SK-N-SH (cell line): ENCODE measurements at regions not wholly inside any gene's neighbourhood (a gene's known extent, or its start where the extent isn't known, plus 50 kb on each side); places are given as distances from the start of the nearest gene placed in this dataset.

Experiments
- CTCF ChIA-PET: fragments of 300-600, 350-600 bp; formaldehyde crosslinking; extraction: SDS; loops from one replicate; lab custom pipeline; 2021; lab: Yijun Ruan, JAX
- POLR2A ChIA-PET: fragments of 350-600 bp; sonication (Branson Sonifier 250); formaldehyde crosslinking; extraction: SDS; loops from one replicate; lab custom pipeline; 2020; ENCODE audit warnings: antibody characterized with exemption, inconsistent platforms; lab: Yijun Ruan, JAX
- DNase-seq: peaks from one replicate; pipeline ENCODE4 v3.0.0; 2012
- H2AFZ ChIP-seq: fragments of 200-600 bp; sonication (generic); 2 replicates; pipeline ENCODE4 v1.8.1; 2016; ENCODE audit warnings: antibody characterized with exemption, mild to moderate bottlenecking, low read depth
- H3F3A ChIP-seq: fragments of 200-600 bp; sonication (generic); replicated peaks from 2 replicates; pipeline ENCODE3; 2016; ENCODE audit warnings: antibody characterized with exemption, mild to moderate bottlenecking; ENCODE audit not compliant: insufficient read depth
- H3K27ac ChIP-seq, 2 experiments: fragments of 200-500 bp in 1 of 2; fragments of 200-600 bp in 1 of 2; sonication (Bioruptor generic) in 1 of 2; sonication (generic), shearing (Covaris generic) in 1 of 2; 2 replicates each; pipeline versions ENCODE4 v1.5.1 to v1.6.1; 2014 to 2016; ENCODE audit warnings: low read depth in 2 of 2, inconsistent platforms in 1 of 2, low read length in 1 of 2, mild to moderate bottlenecking in 1 of 2, mixed read lengths in 1 of 2
- H3K27me3 ChIP-seq: fragments of 200-600 bp; sonication (generic), shearing (Covaris generic); 2 replicates; pipeline ENCODE4 v1.6.1; 2016; ENCODE audit warnings: mixed run types; ENCODE audit not compliant: insufficient read depth
- H3K36me3 ChIP-seq, 2 experiments: fragments of 200-500 bp in 1 of 2; fragments of 200-600 bp in 1 of 2; sonication (Bioruptor generic) in 1 of 2; sonication (generic) in 1 of 2; replicated peaks in 1 of 2; 2 replicates each; pipeline versions ENCODE3 to v1.5.1; 2014 to 2016; ENCODE audit warnings: low read length in 1 of 2, mild to moderate bottlenecking in 1 of 2; ENCODE audit not compliant: insufficient read depth in 2 of 2, control insufficient read depth in 1 of 2
- H3K4me1 ChIP-seq, 2 experiments: fragments of 200-500 bp in 1 of 2; fragments of 200-600 bp in 1 of 2; sonication (Bioruptor generic) in 1 of 2; sonication (generic), shearing (Covaris generic) in 1 of 2; 2 replicates each; pipeline versions ENCODE4 v1.5.1 to v1.6.1; 2014 to 2016; ENCODE audit warnings: low read depth in 1 of 2, low read length in 1 of 2, mixed run types in 1 of 2; ENCODE audit not compliant: insufficient read depth in 2 of 2, control insufficient read depth in 1 of 2
- H3K4me2 ChIP-seq: fragments of 200-600 bp; sonication (generic), shearing (Covaris generic); 2 replicates; pipeline ENCODE4 v1.6.1; 2017; ENCODE audit warnings: mixed run types
- H3K4me3 ChIP-seq, 2 experiments: fragments of 200-500 bp in 1 of 2; fragments of 200-600 bp in 1 of 2; sonication (Bioruptor generic) in 1 of 2; sonication (generic), shearing (Covaris generic) in 1 of 2; 2 replicates each; pipeline versions ENCODE4 v1.5.1 to v1.8.1; 2014 to 2016; ENCODE audit warnings: low read depth in 2 of 2, inconsistent platforms in 1 of 2, low read length in 1 of 2, mild to moderate bottlenecking in 1 of 2, mixed read lengths in 1 of 2, moderate library complexity in 1 of 2
- H3K79me2 ChIP-seq: fragments of 200-600 bp; sonication (generic); 2 replicates; pipeline ENCODE4 v1.8.1; 2017; ENCODE audit warnings: mild to moderate bottlenecking; ENCODE audit not compliant: insufficient read depth
- H3K9ac ChIP-seq: fragments of 200-600 bp; sonication (generic); 2 replicates; pipeline ENCODE4 v1.6.1; 2017; ENCODE audit warnings: mixed run types
- H3K9me2 ChIP-seq: fragments of 200-600 bp; sonication (generic); 2 replicates; pipeline ENCODE4 v1.6.1; 2017; ENCODE audit warnings: mixed run types
- H3K9me3 ChIP-seq: fragments of 200-600 bp; sonication (generic); 2 replicates; pipeline ENCODE4 v1.6.1; 2017; ENCODE audit warnings: mixed run types, mild to moderate bottlenecking, moderate library complexity
- H4K20me1 ChIP-seq: fragments of 200-600 bp; sonication (generic); 2 replicates; pipeline ENCODE4 v1.6.1; 2017; ENCODE audit warnings: mild to moderate bottlenecking, mixed run types; ENCODE audit not compliant: insufficient read depth
- CHD2 ChIP-seq: fragments of 150-350 bp; IDR thresholded peaks from 2 replicates; pipeline ENCODE4 v1.6.1; 2018; ENCODE audit warnings: low read length; ENCODE audit not compliant: partially characterized antibody
- ELF1 ChIP-seq: IDR thresholded peaks from 2 replicates; pipeline ENCODE4 v1.4.0; 2012
- EP300 ChIP-seq, 2 experiments: IDR thresholded peaks; 2 replicates each; pipeline versions ENCODE4 v1.4.0 to v1.6.1; 2012; ENCODE audit warnings: borderline replicate concordance in 1 of 2, low read depth in 1 of 2, low read length in 1 of 2
- FOSL2 ChIP-seq: IDR thresholded peaks from 2 replicates; pipeline ENCODE4 v1.4.0; 2012; ENCODE audit warnings: low read depth, mild to moderate bottlenecking, moderate library complexity, borderline replicate concordance
- FOXJ3 ChIP-seq: sonication (generic); formaldehyde crosslinking; IDR thresholded peaks from 2 replicates; pipeline ENCODE4 v1.5.1; 2020; ENCODE audit warnings: mild to moderate bottlenecking, missing genetic modification reagents
- FOXM1 ChIP-seq: IDR thresholded peaks from 2 replicates; pipeline ENCODE4 v1.4.0; 2012; ENCODE audit warnings: low read depth, mild to moderate bottlenecking
- MEF2A ChIP-seq: IDR thresholded peaks from 2 replicates; pipeline ENCODE4 v1.4.0; 2012; ENCODE audit warnings: low read depth, borderline replicate concordance
- MXI1 ChIP-seq: IDR thresholded peaks from 2 replicates; pipeline ENCODE4 v1.6.1; 2012; ENCODE audit warnings: mild to moderate bottlenecking, low read depth, low read length, improper control_type of control experiment
- RFX5 ChIP-seq: IDR thresholded peaks from 2 replicates; pipeline ENCODE4 v1.6.1; 2012; ENCODE audit warnings: mild to moderate bottlenecking, improper control_type of control experiment, low read length
- RXRA ChIP-seq: IDR thresholded peaks from 2 replicates; pipeline ENCODE4 v1.4.0; 2012; ENCODE audit warnings: low read depth, mild to moderate bottlenecking, borderline replicate concordance
- SIN3A ChIP-seq: IDR thresholded peaks from 2 replicates; pipeline ENCODE4 v1.6.1; 2012; ENCODE audit warnings: low read depth, mild to moderate bottlenecking, low read length, moderate library complexity, borderline replicate concordance
- SMC3 ChIP-seq: IDR thresholded peaks from 2 replicates; pipeline ENCODE4 v1.6.1; 2012; ENCODE audit warnings: low read depth, low read length, improper control_type of control experiment
- TAF1 ChIP-seq: IDR thresholded peaks from 2 replicates; pipeline ENCODE4 v1.6.1; 2012; ENCODE audit warnings: low read depth, mild to moderate bottlenecking, low read length, moderate library complexity, borderline replicate concordance
- WGBS: methylation state at CpG from one replicate; pipeline ENCODE4 v1.1.6; 2017; ENCODE audit warnings: low lambda C conversion rate; 5-methylcytosine and 5-hydroxymethylcytosine counted together
- TF ChIP-seq, protein P1 (sequence below): IDR thresholded peaks from 2 replicates; pipeline ENCODE4 v1.6.1; 2012; ENCODE audit warnings: mild to moderate bottlenecking, low read depth, low read length, moderate library complexity
- TF ChIP-seq, protein P2 (sequence below): IDR thresholded peaks from 2 replicates; pipeline ENCODE4 v1.4.0; 2012; ENCODE audit warnings: low read depth, borderline replicate concordance

DNA sequence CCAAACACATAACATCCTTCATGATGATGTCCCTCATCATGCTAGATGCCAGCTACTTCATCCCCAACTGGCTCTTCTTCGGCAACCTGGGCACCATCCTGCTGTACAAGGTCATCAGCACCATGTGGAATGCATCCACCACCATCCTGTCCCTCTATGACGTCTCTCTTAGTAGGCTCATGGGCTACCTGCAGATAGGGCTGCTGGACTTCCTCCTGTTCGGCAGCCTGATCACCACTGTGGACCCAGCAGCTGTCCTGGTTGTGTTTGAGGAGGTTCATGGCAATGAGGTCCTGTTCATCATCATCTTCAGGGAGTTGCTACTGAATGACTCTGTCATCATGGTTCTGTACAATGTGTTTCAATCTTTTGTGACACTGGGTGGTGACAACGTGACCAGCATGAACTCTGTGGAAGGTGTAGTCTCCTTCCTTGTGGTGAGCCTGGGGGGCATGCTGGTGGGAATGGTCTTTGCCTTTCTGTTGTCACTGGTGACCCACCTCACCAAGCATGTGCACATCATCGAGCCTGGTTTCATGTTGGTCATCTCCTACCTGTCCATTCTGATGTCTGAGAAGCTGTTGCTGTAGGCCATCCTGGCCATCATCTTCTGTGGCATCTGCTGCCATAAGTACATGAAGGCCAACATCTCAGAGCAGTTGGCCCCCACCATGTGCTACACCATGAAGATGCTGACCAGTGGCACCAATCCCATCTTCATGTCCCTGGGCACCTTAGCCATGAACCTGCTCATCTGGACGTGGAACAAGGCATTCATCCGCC is 120.7 kb upstream of the SERPIND1 start:
- Histone ChIP-seq H3K4me1 (no peaks in the 10 kb centered on the region; a peak in 1 of 4 replicates), H3K4me2 (no peak overlapping the region), H3K9ac (no peak overlapping the region), H2AFZ (no peak overlapping the region), H3K27me3 (no peaks in the 10 kb centered on the region), H3K27ac (no peak overlapping the region), H3F3A (no peaks in the 10 kb centered on the region), H3K79me2 (no peaks in the 10 kb centered on the region), H3K9me3 (no peaks in the 10 kb centered on the region), H3K36me3 (no peaks in the 10 kb centered on the region), H3K4me3 (no peak overlapping the region), H3K9me2 (no peaks in the 10 kb centered on the region), H4K20me1 (no peaks in the 10 kb centered on the region)
- POLR2A ChIA-PET, result no interaction called here
- DNase-seq, result no peak
- 13% methylated on average over 6 of the region's 7 CpGs for WGBS
- CTCF ChIA-PET, result no interaction called here
- TF ChIP-seq SIN3A (no peak), MXI1 (no peak), ELF1 (no peak), RFX5 (no peak), MEF2A (no peak), CHD2 (no peak), TAF1 (no peak), SMC3 (no peak), FOSL2 (no peak), FOXJ3 (CRISPR knock-in tag) (no peak), RXRA (no peak), FOXM1 (no peak), EP300 (IDR thresholded peaks at IDR 0.05; ENCODE audit: borderline replicate concordance in 1 of 2, low read depth in 1 of 2, low read length in 1 of 2) (no peak)
- TF ChIP-seq, protein P1, sequence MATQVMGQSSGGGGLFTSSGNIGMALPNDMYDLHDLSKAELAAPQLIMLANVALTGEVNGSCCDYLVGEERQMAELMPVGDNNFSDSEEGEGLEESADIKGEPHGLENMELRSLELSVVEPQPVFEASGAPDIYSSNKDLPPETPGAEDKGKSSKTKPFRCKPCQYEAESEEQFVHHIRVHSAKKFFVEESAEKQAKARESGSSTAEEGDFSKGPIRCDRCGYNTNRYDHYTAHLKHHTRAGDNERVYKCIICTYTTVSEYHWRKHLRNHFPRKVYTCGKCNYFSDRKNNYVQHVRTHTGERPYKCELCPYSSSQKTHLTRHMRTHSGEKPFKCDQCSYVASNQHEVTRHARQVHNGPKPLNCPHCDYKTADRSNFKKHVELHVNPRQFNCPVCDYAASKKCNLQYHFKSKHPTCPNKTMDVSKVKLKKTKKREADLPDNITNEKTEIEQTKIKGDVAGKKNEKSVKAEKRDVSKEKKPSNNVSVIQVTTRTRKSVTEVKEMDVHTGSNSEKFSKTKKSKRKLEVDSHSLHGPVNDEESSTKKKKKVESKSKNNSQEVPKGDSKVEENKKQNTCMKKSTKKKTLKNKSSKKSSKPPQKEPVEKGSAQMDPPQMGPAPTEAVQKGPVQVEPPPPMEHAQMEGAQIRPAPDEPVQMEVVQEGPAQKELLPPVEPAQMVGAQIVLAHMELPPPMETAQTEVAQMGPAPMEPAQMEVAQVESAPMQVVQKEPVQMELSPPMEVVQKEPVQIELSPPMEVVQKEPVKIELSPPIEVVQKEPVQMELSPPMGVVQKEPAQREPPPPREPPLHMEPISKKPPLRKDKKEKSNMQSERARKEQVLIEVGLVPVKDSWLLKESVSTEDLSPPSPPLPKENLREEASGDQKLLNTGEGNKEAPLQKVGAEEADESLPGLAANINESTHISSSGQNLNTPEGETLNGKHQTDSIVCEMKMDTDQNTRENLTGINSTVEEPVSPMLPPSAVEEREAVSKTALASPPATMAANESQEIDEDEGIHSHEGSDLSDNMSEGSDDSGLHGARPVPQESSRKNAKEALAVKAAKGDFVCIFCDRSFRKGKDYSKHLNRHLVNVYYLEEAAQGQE, result no peak
- TF ChIP-seq, protein P2, sequence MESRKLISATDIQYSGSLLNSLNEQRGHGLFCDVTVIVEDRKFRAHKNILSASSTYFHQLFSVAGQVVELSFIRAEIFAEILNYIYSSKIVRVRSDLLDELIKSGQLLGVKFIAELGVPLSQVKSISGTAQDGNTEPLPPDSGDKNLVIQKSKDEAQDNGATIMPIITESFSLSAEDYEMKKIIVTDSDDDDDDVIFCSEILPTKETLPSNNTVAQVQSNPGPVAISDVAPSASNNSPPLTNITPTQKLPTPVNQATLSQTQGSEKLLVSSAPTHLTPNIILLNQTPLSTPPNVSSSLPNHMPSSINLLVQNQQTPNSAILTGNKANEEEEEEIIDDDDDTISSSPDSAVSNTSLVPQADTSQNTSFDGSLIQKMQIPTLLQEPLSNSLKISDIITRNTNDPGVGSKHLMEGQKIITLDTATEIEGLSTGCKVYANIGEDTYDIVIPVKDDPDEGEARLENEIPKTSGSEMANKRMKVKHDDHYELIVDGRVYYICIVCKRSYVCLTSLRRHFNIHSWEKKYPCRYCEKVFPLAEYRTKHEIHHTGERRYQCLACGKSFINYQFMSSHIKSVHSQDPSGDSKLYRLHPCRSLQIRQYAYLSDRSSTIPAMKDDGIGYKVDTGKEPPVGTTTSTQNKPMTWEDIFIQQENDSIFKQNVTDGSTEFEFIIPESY, result no peak
